HG02588 (cell line): ENCODE measurements at regions not wholly inside any gene's neighbourhood (a gene's known extent, or its start where the extent isn't known, plus 50 kb on each side); places are given as distances from the start of the nearest gene placed in this dataset.

Experiments used
- ATAC-seq: cut with Tn5 transposase; IDR thresholded peaks from one replicate; pipeline ENCODE4 v1.9.1; 2021; ENCODE audit warnings: mild to moderate bottlenecking, moderate library complexity; ENCODE audit not compliant: unreplicated experiment

GRCh38 chr1:65486613-65487012 lies 66.1 kb downstream of the LEPR start:
- ATAC-seq, result no peak

- ATAC-seq, result no peak
Measured at GRCh38 chr1:65489481-65489880, 69.0 kb downstream of the LEPR start.

DNA sequence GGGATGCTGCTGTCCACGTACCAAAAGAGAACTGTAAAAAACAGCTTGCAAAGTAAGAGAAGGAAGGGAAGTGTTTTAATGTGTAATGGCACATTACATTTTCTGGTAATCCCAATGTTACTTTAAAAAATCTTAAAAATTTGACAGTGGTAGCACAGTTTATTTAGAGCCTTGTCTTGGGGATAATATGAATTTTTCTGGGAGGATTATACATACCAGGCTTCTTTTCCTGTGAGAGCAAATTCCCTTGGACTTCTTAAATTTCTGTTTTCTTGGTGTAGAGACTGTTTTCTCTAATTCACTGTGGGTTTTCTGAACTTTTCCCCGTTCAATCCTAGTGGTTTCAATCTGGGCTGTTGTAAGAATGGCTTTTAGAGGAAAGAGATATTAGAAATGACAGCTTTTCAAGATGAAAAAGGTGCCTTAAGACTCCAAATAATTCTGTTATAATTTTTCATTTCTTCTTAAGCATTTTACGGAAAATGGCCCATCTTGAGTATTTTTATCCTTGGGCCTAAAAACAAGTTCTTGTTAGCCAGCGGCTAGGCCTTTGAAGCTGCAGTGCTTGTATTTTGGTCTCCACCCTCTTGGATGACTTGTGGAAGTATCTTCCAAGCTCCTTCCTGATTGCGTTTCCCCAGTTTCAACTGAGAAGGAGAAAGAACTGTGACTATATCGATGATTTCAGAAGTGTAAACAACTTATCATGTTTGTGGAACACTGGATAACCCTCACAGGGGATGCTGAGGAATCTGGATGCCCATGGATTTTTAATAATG lies 70.0 kb downstream of the LEPR start:
- no peak for ATAC-seq

DNA sequence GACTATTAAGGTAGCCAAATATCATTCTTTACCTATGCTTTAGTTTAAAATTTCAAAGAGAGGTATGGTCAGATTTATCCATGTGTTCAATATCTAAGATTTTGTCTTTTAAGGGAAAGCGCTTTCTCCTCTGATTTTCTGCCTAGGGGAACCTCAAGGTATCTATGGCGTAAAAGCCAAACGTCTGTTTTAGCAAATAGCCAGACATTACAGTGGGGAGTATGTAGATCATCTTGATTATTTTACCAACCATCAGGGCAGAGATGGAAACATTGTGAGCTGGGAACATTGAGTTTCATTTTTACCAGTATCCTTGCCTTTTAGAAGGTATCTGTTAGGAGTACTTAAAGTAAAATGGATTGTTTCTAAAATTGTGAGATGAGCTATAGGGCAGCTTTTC lies 71.0 kb downstream of the LEPR start:
- ATAC-seq, result no peak

DNA sequence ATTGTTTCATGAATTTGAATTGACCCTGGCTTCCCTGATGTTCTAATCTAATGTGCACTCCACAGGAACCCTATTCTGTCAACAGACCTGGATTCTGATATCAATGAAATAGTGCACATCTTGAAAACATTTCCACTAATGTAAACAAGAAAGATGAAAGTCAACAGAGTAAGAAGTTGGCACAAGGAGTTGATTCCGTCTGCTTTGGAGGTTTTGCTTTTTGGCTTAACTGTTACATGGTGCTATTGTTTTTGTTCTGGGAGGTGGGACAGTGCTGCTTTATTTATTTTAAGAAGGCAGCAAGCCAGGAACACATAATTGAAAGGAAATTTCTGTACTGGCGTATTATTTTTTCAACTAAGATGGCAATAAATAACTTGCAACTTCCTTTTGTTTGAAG lies 73.3 kb downstream of the LEPR start:
- ATAC-seq, result no peak

- no peak for ATAC-seq
Measured at GRCh38 chr1:65494671-65495070, 74.2 kb downstream of the LEPR start.

GRCh38 chr1:65495137-65495536 lies 74.7 kb downstream of the LEPR start:
- ATAC-seq, result no peak

DNA sequence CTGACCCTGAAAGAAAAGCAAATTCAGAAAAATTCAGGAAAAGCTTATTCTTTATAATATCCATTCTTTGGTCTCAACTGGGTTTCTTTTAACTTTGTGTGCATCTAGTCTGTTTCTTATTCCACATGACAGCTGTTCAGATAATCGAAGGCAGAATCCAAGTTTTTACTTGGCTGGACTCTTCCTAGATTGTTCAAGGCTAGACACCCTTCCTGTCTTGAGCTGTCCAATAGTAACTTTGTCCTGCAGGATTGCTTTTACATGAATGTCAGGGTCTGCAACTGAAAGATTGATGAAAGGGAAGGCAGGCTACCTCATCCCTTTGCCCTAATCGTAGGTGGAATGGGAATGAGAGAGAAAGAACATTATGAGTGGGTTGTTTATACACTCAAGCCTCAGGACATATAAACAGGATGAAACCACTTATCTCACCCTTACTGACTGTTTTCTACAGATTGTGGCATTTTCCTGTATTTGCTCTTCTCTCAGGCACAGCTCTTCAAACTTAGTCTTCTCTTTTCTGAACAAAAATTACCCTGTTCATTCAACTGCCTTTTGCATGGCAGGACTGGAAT lies 76.9 kb downstream of the LEPR start:
- ATAC-seq, result no peak

DNA sequence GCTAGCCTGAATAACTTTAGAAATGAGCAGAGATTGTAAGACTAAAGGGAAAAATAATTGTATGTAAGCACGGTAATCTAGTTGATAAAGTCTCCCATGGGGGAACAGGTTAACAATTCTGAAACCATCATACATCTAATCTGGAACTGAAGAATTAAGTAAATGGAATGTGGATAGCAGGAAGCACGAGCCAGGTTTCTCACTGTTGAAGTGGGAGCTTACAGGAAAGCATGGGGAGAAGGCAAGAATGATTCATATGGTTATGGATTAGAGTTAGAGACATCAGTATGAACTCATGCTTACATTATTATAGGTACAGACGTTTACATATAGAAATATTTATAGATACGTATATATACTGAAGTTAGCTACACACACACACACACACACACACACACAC lies 83.0 kb downstream of the LEPR start:
- no peak for ATAC-seq

DNA sequence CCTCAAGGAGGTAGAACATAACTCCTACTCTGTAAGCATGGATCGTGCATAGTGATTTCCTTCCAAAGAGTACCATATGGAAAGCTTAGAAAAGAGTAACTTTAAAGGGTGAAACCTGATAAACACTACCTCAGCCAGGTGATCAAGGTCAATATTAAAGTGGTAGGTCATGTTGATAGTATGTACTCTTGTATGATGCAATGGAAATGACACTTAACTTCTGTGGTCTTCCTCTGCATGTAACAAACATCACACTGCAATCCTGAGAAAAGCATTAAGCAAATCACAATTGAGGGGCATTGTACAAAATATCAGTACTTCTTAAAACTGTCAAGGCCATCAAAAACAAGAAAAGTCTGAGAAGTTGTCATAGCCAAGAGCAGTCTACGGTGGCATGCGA lies 83.8 kb downstream of the LEPR start:
- ATAC-seq, result no peak

DNA sequence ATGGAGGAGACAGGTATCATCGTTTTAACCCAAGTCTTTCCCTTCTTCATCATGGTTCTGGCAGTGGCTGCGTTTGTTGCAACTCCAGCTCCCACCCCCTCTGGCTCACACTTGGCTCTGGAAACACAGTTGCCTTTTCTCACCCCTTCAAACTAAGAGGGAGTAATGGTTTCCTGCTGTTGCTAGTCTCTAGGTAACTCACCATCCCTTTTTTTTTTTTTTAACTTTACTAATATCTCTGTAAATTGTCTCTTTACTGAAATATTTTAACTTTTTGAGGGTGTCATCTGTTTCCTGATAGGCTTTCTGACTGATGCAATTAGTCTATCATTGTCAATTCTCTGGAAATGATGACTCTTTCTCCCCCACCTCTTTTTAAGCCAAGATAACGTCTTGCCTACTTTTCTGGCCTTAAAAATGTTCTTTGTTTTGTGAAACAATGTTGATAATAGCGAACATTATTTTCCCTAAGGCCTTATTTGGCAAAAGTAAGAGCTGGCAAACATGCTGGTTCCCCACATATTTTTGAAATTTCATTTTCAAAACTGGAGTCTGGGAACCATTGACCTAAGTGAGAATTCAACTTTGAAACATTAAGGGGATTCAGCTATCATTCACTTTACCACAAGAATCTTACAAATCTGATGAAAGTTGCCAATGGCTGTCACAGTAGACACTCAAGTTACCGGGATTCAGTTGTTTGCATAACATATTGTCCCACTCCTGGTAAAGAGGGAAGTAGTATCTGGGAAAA lies 85.3 kb downstream of the LEPR start:
- no peak for ATAC-seq

GRCh38 chr1:65508051-65508450 lies 87.6 kb downstream of the LEPR start:
- ATAC-seq, result no peak

DNA sequence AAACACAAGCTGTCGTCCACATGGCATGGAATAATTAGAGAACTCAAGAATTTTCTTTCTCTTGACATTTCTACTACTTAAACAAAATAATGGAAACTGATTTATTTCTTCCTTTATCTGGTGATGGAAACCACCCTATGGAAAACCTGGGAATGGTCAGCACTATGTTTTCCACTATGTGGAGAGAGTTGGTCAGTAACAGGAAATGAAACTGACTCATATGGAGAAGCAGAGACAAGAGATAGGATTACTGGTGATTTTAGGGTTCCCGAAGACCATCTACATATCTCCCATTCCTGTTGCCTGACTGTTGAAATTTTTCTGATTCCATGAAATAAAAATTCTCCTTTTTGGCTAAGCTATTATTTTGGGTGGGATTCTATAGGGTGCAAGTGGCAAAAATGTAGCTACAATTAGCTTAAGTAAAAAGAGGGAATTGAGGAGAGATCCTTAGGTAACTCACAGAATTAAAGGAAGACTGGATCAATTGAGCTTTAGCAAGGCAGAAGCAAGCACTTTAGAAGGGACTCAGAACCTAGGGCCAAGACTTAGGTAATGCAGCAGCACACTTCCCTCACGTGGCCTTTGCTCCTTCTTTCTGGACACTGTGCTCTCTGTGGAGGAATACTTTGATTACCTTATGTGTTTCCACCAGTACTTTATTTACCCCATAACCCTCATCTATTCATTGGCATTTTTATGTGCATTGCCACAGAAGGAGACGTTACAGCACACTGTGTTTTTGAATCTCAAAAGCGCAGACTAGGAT lies 89.6 kb downstream of the LEPR start:
- ATAC-seq, result no peak

DNA sequence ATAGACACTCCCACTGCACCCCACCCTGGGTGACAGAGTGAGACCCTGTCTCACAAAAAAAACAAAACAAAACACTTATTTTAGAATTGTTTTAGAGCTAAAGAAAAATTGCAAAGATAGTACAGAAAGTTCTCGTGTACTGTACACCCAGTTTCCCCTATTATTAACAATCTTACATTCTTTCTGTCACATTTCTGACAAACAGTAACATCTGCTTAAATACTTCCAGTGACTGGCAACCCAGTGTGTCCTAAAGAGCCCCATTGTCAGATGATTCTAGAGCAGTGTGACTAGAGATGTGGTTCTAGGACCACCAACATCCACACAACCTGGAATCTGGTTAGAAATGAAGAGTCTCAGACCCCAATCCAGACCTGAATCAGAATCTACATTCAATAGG lies 90.5 kb downstream of the LEPR start:
- ATAC-seq, result no peak

- ATAC-seq, result no peak
Measured at GRCh38 chr1:65512383-65512782, 91.9 kb downstream of the LEPR start.

- no peak for ATAC-seq
Measured at GRCh38 chr1:65512967-65513780, 92.7 kb downstream of the LEPR start.

GRCh38 chr1:65514041-65514440 lies 93.6 kb downstream of the LEPR start:
- ATAC-seq, result no peak

DNA sequence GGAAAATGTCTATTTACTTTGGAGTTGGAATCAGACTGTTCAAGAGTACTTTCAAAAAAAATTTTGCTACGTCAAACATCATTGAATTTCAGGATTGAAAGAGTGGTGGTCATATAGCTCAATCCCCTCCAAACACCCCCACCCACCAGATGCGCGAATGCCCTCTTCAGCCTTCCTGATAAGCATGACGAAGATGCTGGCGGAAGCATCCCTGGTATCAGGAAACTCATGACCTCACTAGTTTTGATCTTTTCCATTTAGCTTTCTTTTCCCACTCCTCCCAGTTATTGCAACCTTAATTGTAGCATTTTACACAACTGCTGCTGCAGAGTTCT lies 104.4 kb downstream of the LEPR start:
- no peak for ATAC-seq

DNA sequence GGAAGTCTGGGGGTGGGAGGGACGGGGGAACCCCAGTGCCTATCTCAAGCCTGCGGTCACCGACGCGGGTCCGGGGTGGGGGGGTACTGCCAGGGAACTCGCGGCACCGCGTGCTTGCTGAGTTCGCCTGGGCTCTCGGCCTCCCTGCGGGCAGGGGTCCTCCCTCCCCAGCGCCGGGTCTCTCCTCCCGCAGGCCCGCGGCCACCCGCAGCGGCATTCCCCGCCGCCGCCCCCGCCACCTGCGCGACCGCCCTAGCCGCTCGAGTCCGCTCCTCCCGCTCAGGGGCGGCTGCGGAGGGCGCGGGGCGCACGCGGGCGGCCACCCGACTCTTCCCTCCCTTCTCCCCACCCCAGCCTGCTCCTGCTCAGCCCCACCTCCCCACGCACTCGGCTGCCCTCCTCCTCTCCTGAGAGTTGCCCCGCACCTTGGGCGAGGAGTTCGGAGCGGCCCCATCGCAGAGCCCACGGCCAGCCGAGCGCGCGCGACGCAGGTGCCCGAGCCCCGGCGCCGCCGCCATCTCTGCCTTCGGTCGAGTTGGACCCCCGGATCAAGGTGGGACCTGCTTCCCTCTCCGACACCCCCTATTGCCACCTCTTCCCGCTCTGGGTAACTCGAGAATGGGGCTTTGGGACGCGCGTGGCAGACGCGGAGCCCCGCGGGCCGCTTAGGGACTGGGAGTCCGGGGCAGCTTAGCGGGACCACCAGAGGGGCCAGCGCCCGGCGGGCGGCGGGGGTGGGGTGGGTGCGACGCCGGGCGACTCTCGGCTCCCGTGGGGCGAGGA lies 105.0 kb downstream of the LEPR start:
- no peak for ATAC-seq

- no peak for ATAC-seq
Measured at GRCh38 chr1:65526049-65526556, 105.6 kb downstream of the LEPR start.
